Stimulated activated effector memory CD8-positive, alpha-beta T cell treated with anti-CD3 and anti-CD28 coated beads, Interleukin-12 subunit alpha, Interleukin-12 subunit beta, amount 100 ng/mL, for 72 hours (primary cell): ENCODE measurements at regions not wholly inside any gene's neighbourhood (a gene's known extent, or its start where the extent isn't known, plus 50 kb on each side); places are given as distances from the start of the nearest gene placed in this dataset.

Experiments used
- ATAC-seq: fragments of 150-1000 bp; cut with Tn5 transposase; 2 replicates; pipeline ENCODE4 v1.10.0; 2021
- DNase-seq, 2 donors: peaks; one replicate each; pipeline ENCODE4 v3.0.0; 2021 to 2022; ENCODE audit warnings: low spot score in 2 of 2
- H3K27ac Mint-ChIP-seq: one replicate; pipeline ENCODE4 v1.8.0; 2022; ENCODE audit warnings: mild to moderate bottlenecking, mixed read lengths
- H3K36me3 Mint-ChIP-seq: one replicate; pipeline ENCODE4 v1.8.0; 2022; ENCODE audit warnings: mild to moderate bottlenecking, mixed read lengths
- H3K4me1 Mint-ChIP-seq: one replicate; pipeline ENCODE4 v1.8.0; 2022; ENCODE audit warnings: mixed read lengths
- H3K4me3 Mint-ChIP-seq: one replicate; pipeline ENCODE4 v1.8.0; 2022; ENCODE audit warnings: mild to moderate bottlenecking, mixed read lengths
- H3K9me3 Mint-ChIP-seq: one replicate; pipeline ENCODE4 v1.8.0; 2022; ENCODE audit warnings: mixed read lengths

DNA sequence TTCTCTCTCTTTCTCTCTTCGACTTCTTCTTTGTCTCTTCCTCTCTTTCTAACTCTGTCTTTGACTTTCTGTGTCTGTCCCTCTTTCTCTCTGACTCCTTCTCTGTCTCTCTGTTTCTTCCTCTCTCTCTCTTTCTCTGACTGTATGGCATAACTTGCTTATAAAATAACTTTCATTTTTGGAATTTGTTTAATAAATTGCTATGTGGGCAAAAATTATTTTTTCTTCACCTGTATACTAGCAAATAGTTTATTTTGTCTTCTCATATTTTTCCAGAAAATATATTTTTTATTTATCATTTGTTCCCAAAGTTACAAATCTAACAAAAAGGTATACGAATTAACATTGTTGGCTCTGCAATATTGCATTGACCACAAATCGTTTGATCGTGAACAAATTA, 305.7 kb upstream of the FAM98A start:
- DNase-seq (no peak), ATAC-seq (no peak)
- Mint-ChIP-seq H3K27ac (no peak overlapping the region), H3K36me3 (no peaks in the 10 kb centered on the region), H3K4me1 (no peaks in the 10 kb centered on the region), H3K4me3 (no peak overlapping the region), H3K9me3 (peaks cover 3% of the 10 kb centered on the region)

DNA sequence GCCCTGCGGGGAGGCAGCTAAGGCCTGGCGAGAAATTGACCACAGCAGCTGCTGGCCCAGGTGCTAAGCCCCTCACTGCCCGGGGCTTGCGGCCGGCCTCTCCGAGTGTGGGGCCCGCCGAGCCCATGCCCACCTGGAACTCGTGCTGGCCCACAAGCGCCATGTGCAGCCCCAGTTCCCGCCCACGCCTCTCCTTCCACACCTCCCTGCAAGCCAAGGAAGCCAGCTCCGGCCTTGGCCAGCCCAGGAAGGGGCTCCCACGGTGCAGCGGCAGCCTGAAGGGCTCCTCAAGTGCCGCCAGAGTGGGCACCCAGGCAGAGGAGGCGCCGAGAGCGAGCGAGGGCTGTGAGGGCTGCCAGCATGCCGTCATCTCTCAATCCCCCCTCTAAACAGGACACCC, 304.6 kb upstream of the FAM98A start:
- ATAC-seq (no peak), DNase-seq (no peak)
- Mint-ChIP-seq H3K9me3 (peaks cover 3% of the 10 kb centered on the region), H3K36me3 (no peaks in the 10 kb centered on the region), H3K4me1 (no peaks in the 10 kb centered on the region), H3K27ac (no peak overlapping the region), H3K4me3 (no peak overlapping the region)

DNA sequence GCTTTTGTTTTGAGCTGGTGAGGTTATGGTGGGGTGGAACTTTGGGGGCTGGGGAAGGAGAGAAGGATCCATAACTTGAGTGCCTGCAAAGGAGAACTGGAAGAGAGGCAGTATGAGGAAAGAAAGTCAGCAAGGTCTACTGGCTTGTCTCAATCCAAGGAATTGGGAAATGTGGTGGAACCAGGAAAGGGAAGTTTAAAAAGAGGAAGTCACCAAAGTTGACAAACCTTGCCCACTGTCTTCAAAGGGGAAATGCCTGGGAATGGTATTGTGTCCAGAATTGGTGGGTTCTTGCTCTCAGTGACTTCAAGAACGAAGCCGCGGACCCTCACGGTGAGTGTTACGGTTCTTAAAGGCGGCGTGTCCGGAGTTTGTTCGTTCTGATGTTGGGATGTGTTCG, 304.1 kb upstream of the FAM98A start:
- Mint-ChIP-seq H3K4me3 (no peak overlapping the region), H3K27ac (no peak overlapping the region), H3K36me3 (no peaks in the 10 kb centered on the region), H3K4me1 (no peaks in the 10 kb centered on the region), H3K9me3 (peaks cover 3% of the 10 kb centered on the region)
- ATAC-seq (no peak), DNase-seq (no peak)

DNA sequence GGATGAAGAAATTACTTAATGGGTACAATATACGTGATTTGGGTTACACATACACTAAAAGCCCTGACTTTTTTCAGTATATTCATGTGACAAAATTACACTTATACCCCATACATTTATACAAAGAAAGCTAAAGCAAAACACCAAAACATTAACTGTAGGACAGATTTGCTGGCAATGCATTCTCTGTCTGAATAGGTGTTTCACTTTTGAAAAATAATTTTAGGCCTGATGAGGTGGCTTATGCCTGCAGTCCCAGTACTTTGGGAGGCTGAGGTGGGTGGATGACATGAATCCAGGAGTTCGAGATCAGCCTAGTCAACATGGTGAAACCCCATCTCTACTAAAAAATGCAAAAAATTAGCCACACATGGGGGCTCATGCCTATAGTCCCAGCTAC, 301.5 kb upstream of the FAM98A start:
- DNase-seq (no peak), ATAC-seq (no peak)
- H3K4me3 Mint-ChIP-seq = no peak overlapping the region
- peaks cover 3% of the 10 kb centered on the region for H3K9me3 Mint-ChIP-seq
- H3K4me1 Mint-ChIP-seq = no peaks in the 10 kb centered on the region
- no peaks in the 10 kb centered on the region for H3K36me3 Mint-ChIP-seq
- no peak overlapping the region for H3K27ac Mint-ChIP-seq

DNA sequence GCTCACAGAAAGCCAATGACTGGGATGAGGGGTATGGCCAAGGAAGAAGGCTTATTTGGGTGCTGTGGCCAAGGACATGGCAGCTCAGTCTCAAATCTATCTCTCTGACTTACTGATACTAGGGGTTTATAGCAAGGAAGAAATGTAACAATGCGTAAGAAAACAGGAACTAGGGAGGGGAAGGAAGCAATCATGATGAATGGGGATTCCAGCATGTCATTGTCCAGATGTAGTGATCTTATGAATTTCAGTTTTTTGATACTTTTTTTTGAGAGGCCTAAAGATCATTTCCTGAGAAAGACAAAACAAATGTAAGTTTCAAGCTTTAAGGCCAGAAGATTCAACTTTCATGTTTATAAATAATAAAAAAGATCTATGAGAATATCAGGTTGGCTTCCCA, 298.6 kb upstream of the FAM98A start:
- no peak overlapping the region for H3K27ac Mint-ChIP-seq
- ATAC-seq = no peak
- H3K4me1 Mint-ChIP-seq = no peaks in the 10 kb centered on the region
- H3K36me3 Mint-ChIP-seq = no peaks in the 10 kb centered on the region
- no peaks in the 10 kb centered on the region for H3K9me3 Mint-ChIP-seq
- H3K4me3 Mint-ChIP-seq = no peak overlapping the region
- no peak for DNase-seq

DNA sequence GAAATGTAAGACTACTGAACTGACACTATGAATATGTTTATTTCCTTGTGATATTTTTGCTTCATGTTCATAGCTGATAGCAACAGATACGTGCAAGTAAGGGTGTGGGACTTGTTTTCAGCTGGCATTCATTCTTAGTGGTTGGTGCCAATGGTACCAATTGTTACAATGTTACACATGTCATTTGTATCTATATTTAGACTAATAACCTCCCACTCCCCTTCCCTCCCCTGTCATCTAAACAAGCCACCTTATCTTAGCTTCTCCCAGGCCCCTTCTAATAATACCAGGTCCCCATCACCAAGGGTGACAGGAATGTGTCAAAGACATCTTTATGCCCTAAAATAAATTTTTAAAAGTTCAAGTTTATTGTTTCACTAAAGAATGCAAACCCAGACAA, 294.7 kb upstream of the FAM98A start:
- H3K9me3 Mint-ChIP-seq = no peaks in the 10 kb centered on the region
- H3K36me3 Mint-ChIP-seq = no peaks in the 10 kb centered on the region
- ATAC-seq (no peak), DNase-seq (no peak)
- H3K27ac Mint-ChIP-seq = no peak overlapping the region
- H3K4me3 Mint-ChIP-seq = no peak overlapping the region
- H3K4me1 Mint-ChIP-seq = no peaks in the 10 kb centered on the region

DNA sequence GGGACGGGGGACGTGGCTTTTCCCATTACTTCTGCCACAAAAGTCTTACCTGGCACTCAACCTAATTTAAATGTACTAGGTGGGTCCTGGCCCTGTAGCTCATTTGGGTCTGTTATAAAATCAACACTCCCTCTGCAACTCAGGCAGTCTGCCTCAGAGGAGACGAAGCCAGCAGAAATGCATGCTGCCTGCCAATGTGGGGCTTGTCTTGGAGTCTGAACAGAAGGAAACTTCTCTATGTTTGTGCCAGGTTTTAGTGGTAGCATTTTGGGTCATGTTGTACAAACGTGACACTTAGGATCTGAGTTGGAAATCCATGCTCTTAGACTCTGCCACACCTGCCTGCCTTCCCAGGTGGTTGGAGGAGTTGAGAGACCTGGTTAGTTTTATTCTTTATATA, 292.5 kb upstream of the FAM98A start:
- no peak overlapping the region for H3K27ac Mint-ChIP-seq

DNA sequence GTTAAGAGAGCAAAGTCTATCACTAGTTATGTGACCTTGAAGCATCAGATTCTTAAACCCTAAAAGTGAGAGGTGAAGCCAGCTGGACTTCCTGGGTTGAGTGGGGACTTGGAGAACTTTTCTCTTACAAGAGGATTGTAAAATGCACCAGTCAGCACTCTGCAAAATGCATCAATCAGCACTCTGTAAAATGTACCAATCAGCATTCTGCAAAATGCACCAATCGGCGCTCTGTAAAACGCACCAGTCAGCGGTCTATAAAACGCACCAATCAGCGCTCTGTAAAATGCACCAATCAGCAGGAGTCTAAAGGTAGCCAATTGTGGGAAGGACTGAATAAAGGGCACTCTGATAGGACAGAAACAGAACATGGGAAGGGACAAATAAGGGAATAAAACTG, 291.6 kb upstream of the FAM98A start:
- Mint-ChIP-seq H3K9me3 (no peaks in the 10 kb centered on the region), H3K4me3 (no peak overlapping the region), H3K27ac (no peak overlapping the region), H3K36me3 (no peaks in the 10 kb centered on the region), H3K4me1 (no peaks in the 10 kb centered on the region)
- DNase-seq = no peak
- no peak for ATAC-seq

More for the DNA sequence above, 292.5 kb upstream of the FAM98A start:
- DNase-seq = no peak
- H3K4me1 Mint-ChIP-seq = no peaks in the 10 kb centered on the region
- ATAC-seq = no peak
- no peaks in the 10 kb centered on the region for H3K9me3 Mint-ChIP-seq
- no peaks in the 10 kb centered on the region for H3K36me3 Mint-ChIP-seq
- H3K4me3 Mint-ChIP-seq = no peak overlapping the region

DNA sequence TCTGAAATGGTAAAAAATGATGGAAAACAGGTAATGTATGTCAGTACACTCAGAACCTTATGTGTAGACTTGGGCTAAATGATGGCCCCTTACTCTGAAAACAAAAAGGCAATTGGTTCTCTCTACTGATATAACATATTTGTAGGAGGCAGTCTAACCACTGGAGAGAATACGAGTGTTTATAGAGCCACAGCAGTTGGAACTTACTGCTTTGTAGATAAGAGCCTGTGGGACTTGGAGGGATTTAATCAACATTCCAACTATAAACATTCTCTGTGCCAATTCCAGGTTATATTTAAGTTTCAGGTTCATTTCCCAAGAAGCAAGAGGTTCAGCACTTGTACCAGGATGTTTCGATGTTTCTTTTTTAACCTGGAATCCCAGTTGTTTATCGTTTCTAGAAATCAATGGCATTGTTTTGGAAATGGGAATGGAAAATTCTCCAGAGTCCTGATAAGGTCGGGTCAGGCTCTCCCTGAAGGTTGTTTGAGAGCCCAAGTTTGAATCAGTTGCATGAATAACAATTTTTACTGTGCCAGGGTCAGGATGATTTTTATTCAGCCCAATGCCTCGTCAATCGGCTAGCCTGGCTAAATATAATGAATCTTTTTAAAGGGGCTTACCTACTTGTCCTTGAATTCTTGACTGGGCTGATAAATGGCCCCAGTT, 278.4 kb upstream of the FAM98A start:
- Mint-ChIP-seq H3K27ac (no peak overlapping the region), H3K36me3 (no peaks in the 10 kb centered on the region), H3K9me3 (peaks cover 3% of the 10 kb centered on the region), H3K4me3 (no peak overlapping the region), H3K4me1 (no peaks in the 10 kb centered on the region)
- ATAC-seq (no peak), DNase-seq (no peak)

DNA sequence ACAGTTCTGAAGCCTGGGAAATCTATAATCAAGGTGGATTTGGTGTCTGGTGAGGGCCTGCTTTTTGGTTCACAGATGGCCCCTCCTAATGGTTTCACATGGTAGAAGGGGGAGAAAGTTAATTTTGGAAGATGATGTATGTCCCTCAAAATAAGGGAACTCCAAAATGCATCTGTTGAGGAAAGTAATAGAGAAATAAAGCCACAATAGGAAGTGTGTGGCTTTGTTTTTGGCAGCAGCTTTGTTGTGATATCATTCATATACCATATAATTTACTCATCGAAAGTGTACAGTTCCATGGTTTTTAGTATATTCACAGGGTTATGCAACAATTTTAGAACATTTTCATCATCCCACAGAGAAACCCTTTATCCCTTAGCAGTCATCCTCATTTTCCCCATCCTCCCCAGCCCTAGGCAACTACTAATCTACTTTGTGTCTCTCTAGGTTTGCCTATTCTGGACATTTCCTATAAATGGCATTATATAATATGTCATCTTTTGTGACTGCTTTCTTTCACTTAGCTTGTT, 274.0 kb upstream of the FAM98A start:
- no peak overlapping the region for H3K4me3 Mint-ChIP-seq
- peaks cover 4% of the 10 kb centered on the region for H3K9me3 Mint-ChIP-seq
- H3K27ac Mint-ChIP-seq = no peak overlapping the region
- no peaks in the 10 kb centered on the region for H3K4me1 Mint-ChIP-seq
- no peak for ATAC-seq
- no peaks in the 10 kb centered on the region for H3K36me3 Mint-ChIP-seq
- DNase-seq = no peak

DNA sequence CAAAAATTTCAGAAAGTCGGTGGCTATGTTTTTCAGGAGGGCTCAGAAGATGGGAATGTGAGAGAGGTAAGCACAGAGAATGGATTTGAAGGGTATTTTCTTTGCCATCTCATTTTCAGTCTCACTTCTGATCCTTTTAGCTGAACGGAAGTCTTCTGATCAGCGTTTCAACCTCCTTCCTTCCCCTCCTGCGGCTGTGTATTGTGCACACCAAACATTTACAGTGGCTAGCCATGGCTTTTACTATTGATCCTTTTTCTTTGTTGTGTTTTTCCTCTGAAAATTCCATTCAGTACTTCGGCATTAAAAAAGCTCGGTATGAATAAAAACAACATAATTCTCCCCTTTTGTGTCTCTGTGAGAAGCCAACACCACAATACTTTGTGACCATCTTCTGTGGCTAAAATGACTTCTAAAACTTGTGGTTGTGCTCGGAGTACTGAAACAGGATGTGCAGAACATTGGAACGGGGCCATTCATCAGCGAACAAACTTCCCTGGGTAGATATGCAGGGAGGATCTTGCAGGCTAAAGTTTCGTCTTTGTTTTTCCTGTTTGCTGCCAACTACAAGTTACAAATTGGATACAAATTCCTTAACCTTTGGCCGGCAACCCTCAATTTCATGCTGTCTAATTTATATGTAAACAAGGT, 260.8 kb upstream of the FAM98A start:
- DNase-seq (no peak), ATAC-seq (no peak)
- no peak overlapping the region for H3K4me3 Mint-ChIP-seq
- H3K36me3 Mint-ChIP-seq = no peaks in the 10 kb centered on the region
- H3K9me3 Mint-ChIP-seq = no peaks in the 10 kb centered on the region
- no peaks in the 10 kb centered on the region for H3K4me1 Mint-ChIP-seq
- H3K27ac Mint-ChIP-seq = no peak overlapping the region

DNA sequence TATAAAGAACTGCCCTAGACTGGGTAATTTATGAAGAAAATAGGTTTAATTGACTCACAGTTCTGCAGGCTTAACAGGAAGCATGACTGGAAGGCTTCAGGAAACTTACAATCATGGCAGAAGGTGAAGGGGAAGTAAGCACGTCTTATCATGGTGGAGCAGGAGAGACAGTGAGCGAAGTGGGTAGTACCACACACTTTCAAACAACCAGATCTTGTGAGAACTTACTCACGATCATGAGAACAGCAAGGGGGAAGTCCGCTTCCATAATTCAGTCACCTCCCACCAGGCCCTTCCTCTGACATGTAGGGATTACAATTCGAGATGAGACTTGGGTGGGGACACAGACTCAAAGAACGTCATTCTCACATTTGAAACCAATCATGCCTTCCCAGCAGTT, 260.1 kb upstream of the FAM98A start:
- Mint-ChIP-seq H3K4me3 (no peak overlapping the region), H3K27ac (no peak overlapping the region), H3K36me3 (no peaks in the 10 kb centered on the region), H3K9me3 (peaks cover 2% of the 10 kb centered on the region), H3K4me1 (no peaks in the 10 kb centered on the region)
- ATAC-seq (no peak), DNase-seq (no peak)

DNA sequence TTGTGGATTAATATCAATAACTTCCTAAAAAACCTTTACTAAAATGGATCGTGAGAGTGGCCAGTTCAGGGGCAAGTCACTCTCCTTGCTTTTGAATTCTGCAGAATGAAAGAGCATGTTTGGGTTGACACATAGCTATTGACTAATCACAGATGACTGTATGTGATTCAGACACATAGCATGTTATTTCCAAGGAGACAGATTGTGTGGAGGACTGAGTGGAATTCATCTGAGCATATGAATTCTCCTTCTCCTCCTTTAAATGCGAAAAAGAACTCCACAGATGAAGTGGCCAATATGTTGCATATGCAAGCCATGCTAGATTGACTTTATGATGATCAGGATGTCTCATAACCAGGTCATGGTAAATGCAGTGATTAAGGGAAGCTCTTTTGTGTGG, 249.4 kb upstream of the FAM98A start:
- no peak overlapping the region for H3K27ac Mint-ChIP-seq
- ATAC-seq (no peak), DNase-seq (no peak)
- no peak overlapping the region for H3K4me3 Mint-ChIP-seq
- H3K4me1 Mint-ChIP-seq = no peaks in the 10 kb centered on the region
- H3K36me3 Mint-ChIP-seq = no peaks in the 10 kb centered on the region
- peaks cover 15% of the 10 kb centered on the region for H3K9me3 Mint-ChIP-seq

DNA sequence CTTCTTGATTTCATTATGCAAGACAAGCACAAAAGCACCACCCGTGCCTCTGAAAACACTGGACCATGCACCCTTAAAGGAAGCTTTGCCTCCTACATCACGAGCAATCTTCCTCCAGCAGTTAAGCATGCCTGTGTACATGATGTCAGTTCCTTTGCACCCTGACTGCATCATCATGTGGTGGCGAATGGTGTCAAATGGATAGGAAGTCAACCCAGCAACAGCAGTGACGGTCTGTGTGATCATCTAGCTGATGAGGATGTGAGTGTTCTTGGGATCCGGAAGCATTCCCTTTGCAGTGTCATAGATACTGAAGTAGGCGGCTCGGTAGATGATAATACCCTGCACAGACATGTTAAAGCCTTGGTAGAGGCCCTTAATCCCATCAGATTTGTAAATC, 240.7 kb upstream of the FAM98A start:
- Mint-ChIP-seq H3K4me1 (no peaks in the 10 kb centered on the region), H3K9me3 (no peaks in the 10 kb centered on the region), H3K27ac (no peak overlapping the region), H3K36me3 (no peaks in the 10 kb centered on the region), H3K4me3 (no peak overlapping the region)
- ATAC-seq = no peak
- DNase-seq = no peak

DNA sequence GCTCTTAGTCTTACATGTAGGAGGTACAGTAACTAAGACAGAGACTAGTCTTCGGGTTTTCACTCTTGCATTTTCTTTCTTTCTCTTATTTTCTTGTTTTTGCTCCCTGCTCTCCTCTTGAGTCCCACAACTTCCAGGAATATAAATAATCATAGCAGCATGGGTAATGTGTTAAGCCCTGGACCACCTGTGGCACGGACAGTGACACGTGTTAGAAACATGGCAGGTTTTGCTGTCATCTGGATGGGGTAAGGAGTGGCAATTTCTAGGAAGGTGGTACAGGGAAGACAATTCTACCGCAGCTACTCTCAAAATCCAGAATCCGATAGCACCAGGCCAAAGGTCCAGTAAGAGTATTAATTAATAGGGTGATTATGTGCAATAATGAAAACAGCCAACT, 237.5 kb upstream of the FAM98A start:
- no peak for DNase-seq
- no peaks in the 10 kb centered on the region for H3K4me1 Mint-ChIP-seq
- no peak overlapping the region for H3K4me3 Mint-ChIP-seq
- peaks cover 2% of the 10 kb centered on the region for H3K9me3 Mint-ChIP-seq
- no peak for ATAC-seq
- H3K27ac Mint-ChIP-seq = no peak overlapping the region
- no peaks in the 10 kb centered on the region for H3K36me3 Mint-ChIP-seq

DNA sequence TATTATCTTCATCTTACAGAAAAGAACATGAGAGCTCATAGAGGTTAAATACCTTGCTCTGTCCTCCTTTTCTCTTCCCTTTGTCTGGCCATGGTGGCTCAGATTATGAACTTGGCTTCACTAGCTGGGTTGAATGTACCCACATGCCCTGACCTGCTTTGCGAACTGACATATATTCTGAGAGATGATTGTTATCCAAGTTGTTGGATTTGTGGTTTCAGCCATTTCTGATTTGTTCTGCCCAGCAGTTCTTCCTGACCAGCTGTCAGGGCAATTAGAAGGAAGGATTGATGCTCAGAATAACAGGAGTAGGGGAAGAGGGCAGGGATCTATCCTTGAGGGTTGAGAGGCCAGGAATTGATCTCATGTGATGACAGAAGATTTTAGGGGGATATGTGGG, 236.8 kb upstream of the FAM98A start:
- Mint-ChIP-seq H3K9me3 (peaks cover 2% of the 10 kb centered on the region), H3K36me3 (no peaks in the 10 kb centered on the region), H3K4me1 (no peaks in the 10 kb centered on the region), H3K4me3 (no peak overlapping the region), H3K27ac (no peak overlapping the region)
- ATAC-seq (no peak), DNase-seq (no peak)
